Parathyroid adenoma (tissue), 2 donors: ENCODE measurements at regions not wholly inside any gene's neighbourhood (a gene's known extent, or its start where the extent isn't known, plus 50 kb on each side); places are given as distances from the start of the nearest gene placed in this dataset.

Experiments used
- H2AFZ ChIP-seq: fragments of 300-600 bp; sonication (generic); one replicate; pipeline ENCODE4 v1.7.0; 2017; ENCODE audit warnings: antibody characterized with exemption, mild to moderate bottlenecking
- H3K27ac ChIP-seq: fragments of 300-600 bp; sonication (generic); one replicate; pipeline ENCODE4 v1.7.0; 2017
- H3K27me3 ChIP-seq: fragments of 300-600 bp; sonication (generic); one replicate; pipeline ENCODE4 v1.7.0; 2017; ENCODE audit warnings: low read length; ENCODE audit not compliant: control insufficient read depth, insufficient read depth
- H3K36me3 ChIP-seq: fragments of 300-600 bp; sonication (generic); one replicate; pipeline ENCODE4 v1.7.0; 2017; ENCODE audit warnings: low read length; ENCODE audit not compliant: control insufficient read depth, insufficient read depth
- H3K4me1 ChIP-seq: fragments of 300-600 bp; sonication (generic); one replicate; pipeline ENCODE4 v1.7.0; 2017; ENCODE audit warnings: control low read depth
- H3K4me2 ChIP-seq: fragments of 300-600 bp; sonication (generic); one replicate; pipeline ENCODE4 v1.7.0; 2017; ENCODE audit warnings: low read length
- H3K4me3 ChIP-seq: fragments of 300-600 bp; sonication (generic); one replicate; pipeline ENCODE4 v1.7.0; 2017; ENCODE audit warnings: low read depth, low read length
- H3K79me2 ChIP-seq: fragments of 300-600 bp; sonication (generic); one replicate; pipeline ENCODE4 v1.7.0; 2017; ENCODE audit warnings: control low read depth
- H3K9ac ChIP-seq: fragments of 300-600 bp; sonication (generic); one replicate; pipeline ENCODE4 v1.7.0; 2017; ENCODE audit warnings: mild to moderate bottlenecking
- H3K9me3 ChIP-seq: fragments of 300-600 bp; sonication (generic); one replicate; pipeline ENCODE4 v1.7.0; 2017; ENCODE audit warnings: low read length; ENCODE audit not compliant: control insufficient read depth
- CTCF ChIP-seq: fragments of 300-600 bp; sonication (generic); IDR thresholded peaks from one replicate; pipeline ENCODE4 v1.7.0; 2017; ENCODE audit warnings: antibody characterized with exemption, mild to moderate bottlenecking
- donor health status: primary hyperparathyroidism.

- Histone ChIP-seq H3K36me3 (no peaks in the 10 kb centered on the region), H3K4me3 (no peak overlapping the region), H3K9me3 (no peaks in the 10 kb centered on the region), H2AFZ (no peak overlapping the region), H3K4me1 (no peaks in the 10 kb centered on the region), H3K4me2 (no peak overlapping the region), H3K9ac (no peak overlapping the region), H3K27me3 (no peaks in the 10 kb centered on the region), H3K79me2 (no peaks in the 10 kb centered on the region), H3K27ac (no peak overlapping the region)
- TF ChIP-seq CTCF, result no peak
These were observed 382.2 kb upstream of the NRP1 start for GRCh38 chr10:33716501-33717267.

GRCh38 chr10:33715303-33715975, 381.0 kb upstream of the NRP1 start:
- no peaks in the 10 kb centered on the region for H3K36me3 ChIP-seq
- H3K9me3 ChIP-seq, result no peaks in the 10 kb centered on the region
- H3K4me2 ChIP-seq, result no peak overlapping the region
- H3K4me1 ChIP-seq, result no peaks in the 10 kb centered on the region
- no peak overlapping the region for H3K9ac ChIP-seq
- no peak overlapping the region for H2AFZ ChIP-seq
- no peak for TF ChIP-seq CTCF
- H3K4me3 ChIP-seq, result no peak overlapping the region
- H3K79me2 ChIP-seq, result no peaks in the 10 kb centered on the region
- H3K27me3 ChIP-seq, result no peaks in the 10 kb centered on the region
- no peak overlapping the region for H3K27ac ChIP-seq

- Histone ChIP-seq H3K27ac (no peak overlapping the region), H3K36me3 (no peaks in the 10 kb centered on the region), H3K9ac (no peak overlapping the region), H2AFZ (no peak overlapping the region), H3K4me1 (no peaks in the 10 kb centered on the region), H3K27me3 (no peaks in the 10 kb centered on the region), H3K79me2 (no peaks in the 10 kb centered on the region), H3K4me3 (no peak overlapping the region), H3K9me3 (no peaks in the 10 kb centered on the region), H3K4me2 (no peak overlapping the region)
- no peak for TF ChIP-seq CTCF
These were observed 378.4 kb upstream of the NRP1 start for GRCh38 chr10:33712825-33713224.

DNA sequence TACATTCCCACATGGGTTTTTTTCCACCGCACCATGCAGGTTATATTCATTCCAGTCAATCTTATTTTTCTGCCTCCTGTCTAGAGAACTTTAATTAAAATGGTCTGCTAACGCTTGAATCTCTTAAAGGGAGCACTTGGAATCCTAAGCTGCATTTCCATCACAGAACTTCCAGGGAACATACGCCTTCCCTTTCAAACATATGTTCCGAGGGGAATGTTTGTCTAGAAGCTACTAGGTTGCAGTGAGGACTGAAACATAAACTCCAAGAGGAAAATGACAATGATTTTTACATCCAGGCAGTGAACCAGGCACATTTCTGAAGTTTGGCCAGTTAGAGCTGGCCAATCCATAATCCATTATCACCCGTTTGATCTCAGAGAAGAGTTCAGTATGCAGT, 375.5 kb upstream of the NRP1 start:
- H3K4me2 ChIP-seq, result no peak overlapping the region
- H3K79me2 ChIP-seq, result no peaks in the 10 kb centered on the region
- H3K4me1 ChIP-seq, result no peaks in the 10 kb centered on the region
- no peak for TF ChIP-seq CTCF
- H2AFZ ChIP-seq, result no peak overlapping the region
- H3K27me3 ChIP-seq, result no peaks in the 10 kb centered on the region
- H3K36me3 ChIP-seq, result no peaks in the 10 kb centered on the region
- H3K9ac ChIP-seq, result no peak overlapping the region
- no peaks in the 10 kb centered on the region for H3K9me3 ChIP-seq
- H3K27ac ChIP-seq, result no peak overlapping the region
- no peak overlapping the region for H3K4me3 ChIP-seq
